ENCODE measurements at regions not wholly inside any gene's neighbourhood (a gene's known extent, or its start where the extent isn't known, plus 50 kb on each side); places are given as distances from the start of the nearest gene placed in this dataset.

DNA sequence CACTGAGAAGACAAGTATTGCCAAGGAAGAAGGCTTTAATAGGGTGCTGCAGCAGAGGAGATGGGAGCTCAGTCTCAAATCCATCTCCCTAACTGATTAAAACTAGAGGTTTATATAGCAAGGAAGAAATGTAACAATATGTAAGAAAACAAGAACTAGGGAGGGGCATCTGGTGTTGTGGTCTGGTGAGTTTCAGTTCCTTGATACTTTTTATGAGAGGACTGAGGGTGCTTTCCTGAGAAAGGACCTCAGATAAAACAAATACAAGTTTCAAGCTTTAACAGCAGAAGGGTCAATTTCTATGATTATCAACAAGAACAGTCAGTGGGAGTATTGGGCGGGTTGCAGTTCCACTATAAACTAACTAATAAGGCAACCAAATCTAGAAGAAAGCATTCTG, 1967.5 kb downstream of the SUCLG1 start:
- TF ChIP-seq CTCF (IDR thresholded peaks at IDR 0.05) (no peak), TCF7L2 (IDR thresholded peaks at IDR 0.05; ENCODE audit: low read depth, low read length) (no peak), POLR2AphosphoS5 (IDR thresholded peaks at IDR 0.05; ENCODE audit: low read depth, low read length) (no peak)

Measured in Panc1 (cell line).